Motor neuron (in vitro differentiated cells): ENCODE measurements at regions not wholly inside any gene's neighbourhood (a gene's known extent, or its start where the extent isn't known, plus 50 kb on each side); places are given as distances from the start of the nearest gene placed in this dataset.

ENCODE experiments used
- ATAC-seq, 8 experiments: fragments of 200-7000 bp; cut with Tn5 transposase; replicated peaks in 6 of 8; 2 replicates each; pipeline ENCODE4 v1.8.0; 2021; ENCODE audit warnings: mild to moderate bottlenecking in 8 of 8, moderate library complexity in 8 of 8
- H3K27ac ChIP-seq, 2 donors: fragments of 250-450 bp; sonication (Bioruptor Pico); 2 replicates each; pipeline ENCODE4 v1.9.0; 2021; ENCODE audit warnings: antibody characterized with exemption in 2 of 2, mild to moderate bottlenecking in 2 of 2, moderate library complexity in 1 of 2
- H3K4me1 ChIP-seq, 2 donors: fragments of 250-450 bp; sonication (Bioruptor Pico); replicated peaks in 1 of 2; 2 replicates each; pipeline ENCODE4 v1.6.1; 2021; ENCODE audit warnings: antibody characterized with exemption in 2 of 2, mild to moderate bottlenecking in 2 of 2, moderate library complexity in 1 of 2
- H3K4me3 ChIP-seq, 5 donors: fragments of 250-450 bp; sonication (Bioruptor Pico); 2 replicates each; pipeline ENCODE4 v1.9.0; 2021; ENCODE audit warnings: antibody characterized with exemption in 5 of 5, mild to moderate bottlenecking in 5 of 5, moderate library complexity in 4 of 5
- WGBS, 10 experiments: fragments of 450-650 bp; shearing (Covaris generic); methylation state at CpG; one replicate each; pipeline ENCODE4 v1.0.0; 2022; 5-methylcytosine and 5-hydroxymethylcytosine counted together
- in situ Hi-C, 9 experiments: fragments of 400-800 bp; cut with MboI; loops; one replicate each; pipeline ENCODE4 v1.15.0; 2021; ENCODE audit warnings: low sequenced_read_pairs in 9 of 9, low pct_unique_long_range_greater_than_20kb in 2 of 9; ENCODE audit not compliant: unreplicated experiment in 9 of 9

DNA sequence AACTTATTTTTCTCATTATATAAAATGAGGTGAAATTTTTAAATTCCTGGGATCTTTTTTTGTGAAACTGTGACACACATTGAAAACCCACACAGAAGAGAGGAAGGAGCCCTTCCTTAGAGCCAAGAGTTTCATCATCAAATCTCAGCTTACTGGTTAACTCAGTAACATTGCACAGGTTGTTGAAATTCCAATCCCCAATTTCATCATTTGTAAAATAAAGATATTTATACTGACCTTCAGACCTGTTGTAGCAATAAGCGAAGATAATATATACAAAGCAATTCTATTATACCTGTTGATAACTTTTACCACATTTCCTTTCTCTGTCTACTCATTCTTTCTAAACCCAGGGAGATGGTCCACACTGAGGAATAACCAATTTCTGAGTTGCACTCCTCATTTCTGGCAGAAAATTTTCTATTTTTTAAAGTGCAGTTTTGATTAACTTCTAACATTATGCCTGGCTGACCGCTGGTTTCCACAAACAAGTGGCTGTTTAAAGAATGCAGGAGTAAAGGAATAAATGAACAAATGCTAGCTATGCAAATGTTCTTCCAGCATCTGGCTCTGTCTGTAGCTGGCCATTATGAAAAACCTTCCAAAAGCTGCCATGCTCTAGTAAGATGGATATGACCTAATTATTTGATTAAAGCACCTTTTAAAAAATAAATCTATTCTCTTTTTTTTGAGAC lies 105.7 kb upstream of the LINC00305 start:
- Histone ChIP-seq H3K27ac (no peak overlapping the region), H3K4me3 (no peak overlapping the region), H3K4me1 (no peaks in the 10 kb centered on the region)
- 13 to 100% (median 72%) methylated on average over 2 of the region's 2 CpGs for WGBS, 10 experiments
- in situ Hi-C loops: no loop called here
- ATAC-seq: no peak

DNA sequence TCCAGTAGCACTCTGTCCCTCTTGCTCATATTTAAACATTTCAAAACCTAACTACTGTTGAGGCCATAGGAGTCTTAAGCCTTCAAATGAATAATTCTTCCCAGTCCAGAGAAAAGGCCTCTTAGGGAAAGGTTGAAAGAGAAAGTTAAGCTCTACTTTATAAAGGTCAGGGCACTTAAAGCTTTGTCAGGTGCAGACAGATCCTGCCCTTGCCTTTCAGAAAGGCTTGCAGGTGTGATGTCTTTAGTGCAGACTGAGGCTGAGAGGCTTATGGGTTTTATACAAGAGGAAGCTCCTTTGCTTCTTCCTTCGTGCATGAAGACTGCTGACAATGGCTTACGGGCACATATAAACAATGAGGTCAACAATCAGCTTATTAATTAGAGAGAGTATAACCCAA lies 105.0 kb upstream of the LINC00305 start:
- no peak for ATAC-seq
- WGBS, 10 experiments: 0 to 95% (median 83%) methylated on average over 1 to 2 of the region's 2 CpGs; no CpG with 5 or more reads in 1 of the 10 experiments

GRCh38 chr18:64253222-64253621 lies 104.3 kb upstream of the LINC00305 start:
- ATAC-seq: no peak
- no peaks in the 10 kb centered on the region for H3K4me1 ChIP-seq
- no peak overlapping the region for H3K4me3 ChIP-seq
- 13 to 98% (median 73%) methylated on average over 1 to 4 of the region's 4 CpGs for WGBS, 10 experiments
- in situ Hi-C loops: no loop called here
- H3K27ac ChIP-seq: no peak overlapping the region

More for the DNA sequence above, 105.0 kb upstream of the LINC00305 start:
- in situ Hi-C loops: no loop called here
- H3K27ac ChIP-seq: no peak overlapping the region
- no peaks in the 10 kb centered on the region for H3K4me1 ChIP-seq
- no peak overlapping the region for H3K4me3 ChIP-seq

GRCh38 chr18:64248836-64249235 lies 99.9 kb upstream of the LINC00305 start:
- in situ Hi-C loops: no loop called here
- peaks cover 0 to 11% of the 10 kb centered on the region in 2 donors for H3K4me1 ChIP-seq
- no peak overlapping the region for H3K27ac ChIP-seq
- no peak for ATAC-seq
- no peak overlapping the region for H3K4me3 ChIP-seq
- WGBS, 10 experiments: 8 to 98% (median 78%) methylated on average over 4 to 8 of the region's 8 CpGs

GRCh38 chr18:64245126-64245861 lies 96.4 kb upstream of the LINC00305 start:
- 0 to 100% (median 70%) methylated on average over 1 to 2 of the region's 2 CpGs; no CpG with 5 or more reads in 1 of the 10 experiments for WGBS, 10 experiments
- Histone ChIP-seq H3K4me3 (no peak overlapping the region), H3K27ac (no peak overlapping the region), H3K4me1 (peaks cover 0 to 11% of the 10 kb centered on the region in 2 donors)
- in situ Hi-C loops: no loop called here
- peak in 4 of 8 experiments; percentile 11 to 33 (median 24) for ATAC-seq

DNA sequence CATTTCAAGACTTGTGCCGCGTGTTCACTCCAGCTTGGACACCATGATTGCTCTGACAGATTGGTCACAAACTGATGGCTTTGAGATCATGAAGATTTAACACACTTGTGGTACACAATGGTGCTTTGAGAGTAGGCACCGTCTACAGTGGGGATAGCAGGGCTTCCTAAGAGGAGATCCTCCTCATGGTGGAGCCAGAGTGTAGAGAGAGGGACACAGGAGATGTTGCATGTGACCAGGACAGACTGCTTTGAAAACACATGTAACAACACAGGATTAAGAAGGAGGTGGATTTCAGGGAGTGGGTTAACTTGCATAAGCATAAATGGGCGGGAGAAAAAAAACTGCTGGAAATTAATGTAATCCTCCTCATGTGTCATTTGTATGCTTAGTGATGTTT lies 95.7 kb upstream of the LINC00305 start:
- 0 to 100% (median 71%) methylated on average over 1 to 4 of the region's 4 CpGs; no CpG with 5 or more reads in 1 of the 10 experiments for WGBS, 10 experiments
- in situ Hi-C loops: no loop called here
- H3K27ac ChIP-seq: no peak overlapping the region
- H3K4me1 ChIP-seq: peaks cover 0 to 11% of the 10 kb centered on the region in 2 donors
- H3K4me3 ChIP-seq: no peak overlapping the region
- peak; percentile 23 to 60 (median 42) for ATAC-seq

DNA sequence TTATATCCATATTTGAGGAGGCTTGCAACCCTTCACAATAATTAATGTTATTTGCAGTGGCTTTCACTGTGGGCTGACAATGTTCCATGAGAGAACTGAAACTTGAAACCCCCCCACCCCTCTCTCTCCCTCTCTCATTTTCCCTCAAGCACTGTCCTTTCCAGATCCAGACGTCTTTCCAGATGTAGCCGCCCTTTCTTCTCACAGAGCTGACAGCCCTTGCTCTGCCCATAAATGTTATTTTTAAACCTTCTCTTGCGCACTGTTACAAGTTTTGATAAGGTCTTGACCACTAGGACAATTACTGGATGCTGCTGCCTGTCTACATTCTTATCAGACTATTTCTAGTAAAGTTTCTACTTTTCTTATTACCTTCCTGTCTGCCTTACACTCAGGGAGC lies 91.4 kb upstream of the LINC00305 start:
- Histone ChIP-seq H3K27ac (no peak overlapping the region), H3K4me3 (no peak overlapping the region), H3K4me1 (peaks cover 0 to 10% of the 10 kb centered on the region in 2 donors)
- 0 to 83% (median 56%) methylated on average over 1 to 3 of the region's 3 CpGs; no CpG with 5 or more reads in 1 of the 10 experiments for WGBS, 10 experiments
- in situ Hi-C loops: no loop called here
- no peak for ATAC-seq

DNA sequence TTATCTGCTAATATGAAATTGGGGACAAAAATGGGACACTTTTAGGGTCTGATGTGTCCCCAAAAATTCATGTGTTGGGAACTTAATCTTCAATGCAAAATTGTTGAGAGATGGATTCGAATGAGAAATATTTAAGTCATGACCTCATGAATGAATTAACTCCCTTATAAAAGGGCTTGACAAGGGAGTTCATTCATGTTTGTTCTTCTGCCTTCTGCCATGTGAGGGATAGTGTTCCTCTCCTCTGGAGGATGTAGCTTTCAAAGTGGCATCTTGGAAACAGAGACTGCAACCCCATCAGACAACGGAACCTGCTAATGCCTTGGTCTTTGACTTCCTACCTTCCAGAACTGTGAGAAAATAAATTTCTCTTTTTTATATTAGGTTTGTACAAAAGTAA lies 89.2 kb upstream of the LINC00305 start:
- no peak overlapping the region for H3K4me3 ChIP-seq
- 25 to 100% (median 83%) methylated on average over 1 to 2 of the region's 2 CpGs; no CpG with 5 or more reads in 2 of the 10 experiments for WGBS, 10 experiments
- in situ Hi-C loops: no loop called here
- no peak overlapping the region for H3K27ac ChIP-seq
- no peak for ATAC-seq
- peaks cover 4 to 14% of the 10 kb centered on the region in 2 donors for H3K4me1 ChIP-seq

DNA sequence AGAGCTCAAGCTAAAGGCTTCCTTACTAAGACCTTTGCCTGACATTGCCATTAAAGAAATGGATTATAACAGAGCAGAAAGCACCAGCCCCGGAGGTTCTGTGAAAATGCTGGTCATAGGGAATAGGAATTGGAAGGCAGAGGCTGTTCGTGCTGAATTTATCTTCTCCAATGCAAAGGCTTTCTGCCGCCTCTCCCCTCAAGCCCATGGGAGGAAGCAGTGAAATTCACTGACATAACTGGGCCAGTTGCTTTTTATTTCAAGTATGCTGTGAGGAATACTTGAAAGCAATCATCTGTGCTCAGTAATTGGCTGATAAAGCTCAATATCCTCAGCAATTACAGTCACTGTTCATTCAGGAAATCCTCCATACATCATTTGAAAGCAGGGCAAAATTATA lies 85.4 kb upstream of the LINC00305 start:
- no peak overlapping the region for H3K4me3 ChIP-seq
- H3K27ac ChIP-seq: peak overlapping the region in 1 of 2 donors; percentile 7
- in situ Hi-C loops: no loop called here
- ATAC-seq: peak in 2 of 8 experiments; percentile 23 to 77
- 0 to 88% (median 48%) methylated on average over 1 to 3 of the region's 3 CpGs for WGBS, 10 experiments
- H3K4me1 ChIP-seq: peaks cover 4 to 14% of the 10 kb centered on the region in 2 donors

GRCh38 chr18:64233851-64234250 lies 85.0 kb upstream of the LINC00305 start:
- Histone ChIP-seq H3K4me1 (peaks cover 4 to 14% of the 10 kb centered on the region in 2 donors), H3K4me3 (no peak overlapping the region), H3K27ac (peak overlapping the region in 1 of 2 donors; percentile 7)
- no peak for ATAC-seq
- 0 to 100% (median 63%) methylated on average over 1 of the region's 1 CpG; no CpG with 5 or more reads in 1 of the 10 experiments for WGBS, 10 experiments
- in situ Hi-C loops: no loop called here

DNA sequence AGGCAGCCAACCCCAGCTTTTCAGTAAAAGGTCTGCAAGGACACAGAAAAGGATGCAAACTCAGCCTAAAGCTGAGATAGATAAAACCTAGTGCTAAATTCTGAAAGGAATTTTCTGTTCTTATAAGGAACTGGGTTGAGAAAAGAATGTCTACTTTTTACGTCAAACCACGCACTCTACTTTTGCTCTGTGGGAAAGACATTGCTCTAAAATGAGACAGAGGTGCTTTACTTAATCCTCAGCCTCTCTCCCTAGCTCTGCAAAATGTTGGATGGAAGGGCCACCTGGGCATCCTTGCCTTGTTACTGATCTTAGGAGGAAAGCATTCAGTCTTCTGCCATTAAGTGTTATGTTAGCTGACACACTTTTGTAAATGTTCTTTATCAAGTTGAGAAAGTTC lies 72.1 kb upstream of the LINC00305 start:
- H3K4me1 ChIP-seq: no peaks in the 10 kb centered on the region
- WGBS, 10 experiments: 60 to 100% (median 97%) methylated on average over 1 to 2 of the region's 2 CpGs; no CpG with 5 or more reads in 6 of the 10 experiments
- in situ Hi-C loops: no loop called here
- H3K4me3 ChIP-seq: no peak overlapping the region
- H3K27ac ChIP-seq: no peak overlapping the region
- ATAC-seq: no peak

GRCh38 chr18:64219517-64219916 lies 70.6 kb upstream of the LINC00305 start:
- H3K4me3 ChIP-seq: no peak overlapping the region
- no peak for ATAC-seq
- H3K27ac ChIP-seq: no peak overlapping the region
- WGBS, 10 experiments: 0 to 90% (median 84%) methylated on average over 2 to 4 of the region's 4 CpGs
- in situ Hi-C loops: no loop called here
- no peaks in the 10 kb centered on the region for H3K4me1 ChIP-seq

DNA sequence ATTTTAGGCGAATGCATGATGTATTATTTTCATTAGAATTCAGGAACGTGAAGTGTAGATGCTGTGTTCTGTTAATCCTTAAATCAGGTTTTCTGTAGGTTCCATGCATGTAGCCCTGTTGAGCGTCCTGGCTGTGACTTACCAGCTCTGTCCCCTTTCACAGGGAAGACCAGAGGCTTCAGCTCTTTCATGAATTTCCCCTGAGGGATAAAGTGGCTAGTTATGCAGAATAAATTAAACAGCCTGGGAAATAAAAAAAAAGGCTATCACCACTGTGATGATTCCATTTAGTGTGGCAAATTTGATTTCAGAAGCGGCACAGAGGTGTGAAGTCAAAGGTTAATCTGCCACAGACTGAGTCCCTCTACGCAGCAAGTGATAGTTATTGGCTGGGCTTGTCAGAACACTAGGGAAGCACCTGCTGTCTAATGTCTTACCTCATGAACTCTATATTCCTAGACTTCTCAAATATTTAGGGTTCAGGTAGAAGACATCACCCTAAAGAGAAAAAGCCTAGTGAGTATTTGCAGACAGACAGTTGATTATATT lies 61.6 kb upstream of the LINC00305 start:
- Histone ChIP-seq H3K4me3 (no peak overlapping the region), H3K4me1 (peaks cover 3 to 6% of the 10 kb centered on the region in 2 donors), H3K27ac (no peak overlapping the region)
- ATAC-seq: peak in 5 of 8 experiments; percentile 31 to 84 (median 68)
- in situ Hi-C loops: no loop called here
- WGBS, 10 experiments: 0 to 70% (median 62%) methylated on average over 1 to 5 of the region's 5 CpGs; no CpG with 5 or more reads in 1 of the 10 experiments
